ENCODE measurements at regions not wholly inside any gene's neighbourhood (a gene's known extent, or its start where the extent isn't known, plus 50 kb on each side); places are given as distances from the start of the nearest gene placed in this dataset.

DNA sequence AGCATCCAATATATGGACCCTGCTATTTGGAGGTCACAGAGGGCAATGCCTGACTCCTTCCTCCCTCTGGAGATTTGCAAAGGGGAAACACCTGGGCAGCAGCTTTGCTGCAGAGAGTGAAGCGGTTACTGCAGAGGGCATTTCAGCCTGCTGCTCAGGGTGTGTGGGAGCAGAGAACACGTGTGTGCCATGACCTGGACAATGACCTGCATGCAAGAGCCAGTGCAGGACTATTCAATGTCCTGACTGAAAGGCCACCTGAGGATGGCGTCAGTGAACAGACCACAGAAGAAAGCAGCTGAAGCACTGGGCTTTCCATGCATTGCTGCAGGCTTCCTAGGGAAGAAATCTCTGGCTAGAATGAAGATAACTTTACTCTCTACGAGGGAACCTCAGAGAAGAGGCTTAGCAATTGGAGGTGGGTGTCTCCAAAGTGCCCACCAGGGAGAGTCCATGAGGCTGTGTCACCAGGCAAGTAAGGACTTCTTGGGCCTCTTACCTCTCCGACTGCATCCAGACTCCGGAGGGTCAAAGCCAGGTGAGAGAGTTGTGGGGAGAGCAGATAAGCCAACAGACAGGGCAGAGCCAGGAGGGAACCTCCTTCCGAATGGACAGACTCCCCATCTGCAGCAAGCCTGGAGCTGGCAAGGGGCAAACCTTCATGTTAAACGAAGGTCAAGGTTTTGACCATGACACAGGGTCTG lies 52.9 kb upstream of the PMEPA1 start (continued):
- TF ChIP-seq CHD7 (IDR thresholded peaks at IDR 0.05; ENCODE audit: insufficient replicate concordance, low read length) (no peak), RXRA (IDR thresholded peaks at IDR 0.05; ENCODE audit: insufficient read depth, low read depth, low read length) (no peak), SP1 (IDR thresholded peaks at IDR 0.05; ENCODE audit: low read depth, low read length) (no peak)

Measured in H1 (cell line).